Astrocyte (in vitro differentiated cells and primary cell): ENCODE measurements at regions not wholly inside any gene's neighbourhood (a gene's known extent, or its start where the extent isn't known, plus 50 kb on each side); places are given as distances from the start of the nearest gene placed in this dataset.

ENCODE experiments used
- DNase-seq: peaks from one replicate; pipeline ENCODE4 v3.0.0-alpha.2; 2010; ENCODE audit warnings: low read depth
- FAIRE-seq: peaks from 2 replicates; lab custom pipeline; 2011; peaks lifted over from hg19 to GRCh38; lab: Jason Lieb, UNC
- H2AFZ ChIP-seq: 2 replicates; pipeline ENCODE4 v1.6.0; 2012; ENCODE audit warnings: low read depth, low read length, inconsistent platforms
- H3K27ac ChIP-seq: 2 replicates; pipeline ENCODE4 v1.5.1; 2011; ENCODE audit warnings: low read depth, low read length, inconsistent platforms
- H3K27me3 ChIP-seq: 2 replicates; pipeline ENCODE4 v1.6.0; 2011; ENCODE audit warnings: low read length, inconsistent platforms; ENCODE audit not compliant: insufficient read depth
- H3K36me3 ChIP-seq: 2 replicates; pipeline ENCODE4 v1.5.1; 2011; ENCODE audit warnings: low read length, inconsistent platforms; ENCODE audit not compliant: insufficient read depth
- H3K4me1 ChIP-seq: 2 replicates; pipeline ENCODE4 v1.5.1; 2011; ENCODE audit warnings: low read length, inconsistent platforms; ENCODE audit not compliant: insufficient read depth
- H3K4me2 ChIP-seq: 2 replicates; pipeline ENCODE4 v1.6.0; 2012; ENCODE audit warnings: low read length, inconsistent platforms
- H3K4me3 ChIP-seq: 2 replicates; pipeline ENCODE4 v1.5.1; 2011; ENCODE audit warnings: low read depth, mild to moderate bottlenecking, low read length, inconsistent platforms; ENCODE audit not compliant: insufficient read depth
- H3K79me2 ChIP-seq: 2 replicates; pipeline ENCODE4 v1.6.0; 2012; ENCODE audit warnings: mild to moderate bottlenecking, low read length, inconsistent platforms; ENCODE audit not compliant: insufficient read depth
- H3K9ac ChIP-seq: 2 replicates; pipeline ENCODE4 v1.6.0; 2012; ENCODE audit warnings: mild to moderate bottlenecking, low read length, inconsistent platforms
- H3K9me3 ChIP-seq: 2 replicates; pipeline ENCODE4 v1.5.1; 2012; ENCODE audit warnings: low read depth, mild to moderate bottlenecking, low read length, inconsistent platforms; ENCODE audit not compliant: insufficient read depth
- H4K20me1 ChIP-seq: 2 replicates; pipeline ENCODE4 v1.6.0; 2012; ENCODE audit warnings: low read length, inconsistent platforms; ENCODE audit not compliant: insufficient read depth
- H3K27ac Mint-ChIP-seq: one replicate; pipeline ENCODE4 v1.8.0; 2021; ENCODE audit warnings: mild to moderate bottlenecking, mixed read lengths; ENCODE audit not compliant: unreplicated experiment
- H3K27me3 Mint-ChIP-seq: one replicate; pipeline ENCODE4 v1.8.0; 2021; ENCODE audit warnings: low read depth, mixed read lengths; ENCODE audit not compliant: unreplicated experiment
- H3K36me3 Mint-ChIP-seq: one replicate; pipeline ENCODE4 v1.8.0; 2021; ENCODE audit warnings: low read depth, mixed read lengths; ENCODE audit not compliant: unreplicated experiment
- H3K4me1 Mint-ChIP-seq: one replicate; pipeline ENCODE4 v1.8.0; 2021; ENCODE audit warnings: low read depth, mixed read lengths; ENCODE audit not compliant: unreplicated experiment
- H3K4me3 Mint-ChIP-seq: one replicate; pipeline ENCODE4 v1.8.0; 2021; ENCODE audit warnings: mild to moderate bottlenecking, moderate library complexity, mixed read lengths; ENCODE audit not compliant: unreplicated experiment
- H3K9me3 Mint-ChIP-seq: one replicate; pipeline ENCODE4 v1.8.0; 2021; ENCODE audit warnings: mild to moderate bottlenecking, mixed read lengths; ENCODE audit not compliant: unreplicated experiment
- CTCF ChIP-seq: IDR thresholded peaks from 2 replicates; pipeline ENCODE4 v1.5.1; 2011; ENCODE audit warnings: low read depth, mild to moderate bottlenecking, inconsistent platforms, low read length, moderate library complexity; ENCODE audit not compliant: insufficient read depth
- EZH2 ChIP-seq: IDR thresholded peaks from 2 replicates; pipeline ENCODE4 v1.6.1; 2012; ENCODE audit warnings: mild to moderate bottlenecking, low read length, inconsistent platforms; ENCODE audit not compliant: insufficient read depth

- Histone ChIP-seq H3K27me3 (peaks cover 9% of the 10 kb centered on the region), H3K27ac (no peak overlapping the region), H3K9me3 (no peaks in the 10 kb centered on the region), H3K4me1 (peaks cover 15% of the 10 kb centered on the region), H3K4me3 (no peak overlapping the region), H3K9ac (no peak overlapping the region), H3K79me2 (no peaks in the 10 kb centered on the region), H3K36me3 (no peaks in the 10 kb centered on the region), H3K4me2 (no peak overlapping the region), H2AFZ (no peak overlapping the region), H4K20me1 (no peaks in the 10 kb centered on the region)
- no peak for FAIRE-seq
- H3K4me1 Mint-ChIP-seq: peaks cover 6% of the 10 kb centered on the region
- TF ChIP-seq CTCF (no peak), EZH2 (no peak)
- H3K9me3 Mint-ChIP-seq: no peaks in the 10 kb centered on the region
- H3K4me3 Mint-ChIP-seq: no peak overlapping the region
- DNase-seq: no peak
- H3K36me3 Mint-ChIP-seq: no peaks in the 10 kb centered on the region
- H3K27me3 Mint-ChIP-seq: peaks cover 50% of the 10 kb centered on the region
- no peak overlapping the region for H3K27ac Mint-ChIP-seq
Measured at GRCh38 chr2:71799013-71799575, 345.7 kb downstream of the DYSF start.

- peaks cover 22% of the 10 kb centered on the region for H3K4me1 ChIP-seq
- H3K36me3 ChIP-seq: no peaks in the 10 kb centered on the region
- H3K27me3 ChIP-seq: peaks cover 9% of the 10 kb centered on the region
- Mint-ChIP-seq H3K27me3 (peaks cover 49% of the 10 kb centered on the region), H3K4me1 (peaks cover 13% of the 10 kb centered on the region), H3K4me3 (no peak overlapping the region), H3K9me3 (no peaks in the 10 kb centered on the region), H3K36me3 (no peaks in the 10 kb centered on the region), H3K27ac (no peak overlapping the region)
- peak; percentile 72 for TF ChIP-seq CTCF
- no peak for TF ChIP-seq EZH2
- no peaks in the 10 kb centered on the region for H4K20me1 ChIP-seq
- peak; percentile 11 for DNase-seq
- no peaks in the 10 kb centered on the region for H3K9me3 ChIP-seq
- no peak overlapping the region for H3K4me3 ChIP-seq
- no peak overlapping the region for H3K9ac ChIP-seq
- no peak for FAIRE-seq
- no peak overlapping the region for H3K4me2 ChIP-seq
- no peak overlapping the region for H2AFZ ChIP-seq
- H3K79me2 ChIP-seq: no peaks in the 10 kb centered on the region
- H3K27ac ChIP-seq: no peak overlapping the region
Measured at GRCh38 chr2:71798266-71799012, 345.1 kb downstream of the DYSF start.
